KG1 (cell line): ENCODE measurements at regions not wholly inside any gene's neighbourhood (a gene's known extent, or its start where the extent isn't known, plus 50 kb on each side); places are given as distances from the start of the nearest gene placed in this dataset.

Experiments used
- DNase-seq: peaks from one replicate; lab custom pipeline; 2025; lab: John Stamatoyannopoulos, UW

- no peak for DNase-seq
Measured at GRCh38 chr21:43302769-43303168, 124.2 kb downstream of the SIK1 start.

GRCh38 chr21:43302062-43302700, 124.8 kb downstream of the SIK1 start:
- no peak for DNase-seq

- DNase-seq = no peak
Measured at GRCh38 chr21:43301409-43302061, 125.4 kb downstream of the SIK1 start.

- DNase-seq = no peak
Measured at GRCh38 chr21:43300496-43301408, 126.2 kb downstream of the SIK1 start.

- DNase-seq = no peak
Measured at GRCh38 chr21:43299441-43300277, 127.3 kb downstream of the SIK1 start.

GRCh38 chr21:43298546-43299440, 128.1 kb downstream of the SIK1 start:
- no peak for DNase-seq

- DNase-seq = no peak
Measured at GRCh38 chr21:43297989-43298388, 128.9 kb downstream of the SIK1 start.

GRCh38 chr21:43297391-43297981, 128.7 kb downstream of the CRYAA start:
- DNase-seq = no peak

GRCh38 chr21:43295066-43295958, 126.5 kb downstream of the CRYAA start:
- no peak for DNase-seq

- no peak for DNase-seq
Measured at GRCh38 chr21:43294194-43294902, 125.5 kb downstream of the CRYAA start.

GRCh38 chr21:43292866-43293142, 124.0 kb downstream of the CRYAA start:
- DNase-seq = no peak

- no peak for DNase-seq
Measured at GRCh38 chr21:43292041-43292865, 123.4 kb downstream of the CRYAA start.

GRCh38 chr21:43291347-43291950, 122.6 kb downstream of the CRYAA start:
- no peak for DNase-seq

- no peak for DNase-seq
Measured at GRCh38 chr21:43290421-43291346, 121.9 kb downstream of the CRYAA start.

GRCh38 chr21:43289966-43290365, 121.2 kb downstream of the CRYAA start:
- DNase-seq = no peak

- no peak for DNase-seq
Measured at GRCh38 chr21:43289442-43289841, 120.6 kb downstream of the CRYAA start.
